ENCODE measurements at regions not wholly inside any gene's neighbourhood (a gene's known extent, or its start where the extent isn't known, plus 50 kb on each side); places are given as distances from the start of the nearest gene placed in this dataset.

DNA sequence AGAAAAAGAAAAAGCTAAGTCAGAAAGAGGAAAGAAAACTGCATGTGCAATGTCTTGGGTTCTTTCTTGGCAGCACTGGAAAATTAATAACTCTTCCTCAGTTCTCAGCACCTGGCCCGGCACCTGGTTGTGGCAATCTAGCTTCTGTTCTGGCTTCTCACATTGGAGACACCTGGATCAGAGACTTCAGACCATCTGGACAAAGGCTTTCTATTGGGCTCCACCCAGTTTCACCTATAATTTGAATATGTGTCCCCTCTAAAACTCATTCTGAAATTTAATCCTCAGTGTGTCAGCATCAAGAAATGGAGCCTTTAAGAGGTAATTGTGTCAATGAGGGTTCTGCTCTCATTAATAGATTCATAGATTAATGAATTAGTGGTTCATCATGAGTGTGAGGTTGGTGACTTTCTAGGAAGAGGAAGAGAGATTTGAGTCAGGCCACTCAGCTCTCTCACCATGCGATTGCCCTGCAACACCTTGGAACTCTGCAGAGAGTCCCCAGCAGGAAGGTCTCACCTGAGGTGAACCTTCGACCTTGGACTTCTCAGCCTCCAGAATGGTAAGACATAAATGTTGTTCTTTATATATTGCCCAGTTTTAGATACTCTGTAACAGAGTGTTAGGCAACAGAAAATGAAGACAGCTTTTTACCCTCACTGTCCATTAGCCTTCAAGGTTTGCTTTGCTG is 679.9 kb downstream of the NTRK3 start:
- no peaks in the 10 kb centered on the region for H3K27me3 ChIP-seq
- intact Hi-C loops (cut with DNase I), result no loop called here
- TF ChIP-seq, protein P1, sequence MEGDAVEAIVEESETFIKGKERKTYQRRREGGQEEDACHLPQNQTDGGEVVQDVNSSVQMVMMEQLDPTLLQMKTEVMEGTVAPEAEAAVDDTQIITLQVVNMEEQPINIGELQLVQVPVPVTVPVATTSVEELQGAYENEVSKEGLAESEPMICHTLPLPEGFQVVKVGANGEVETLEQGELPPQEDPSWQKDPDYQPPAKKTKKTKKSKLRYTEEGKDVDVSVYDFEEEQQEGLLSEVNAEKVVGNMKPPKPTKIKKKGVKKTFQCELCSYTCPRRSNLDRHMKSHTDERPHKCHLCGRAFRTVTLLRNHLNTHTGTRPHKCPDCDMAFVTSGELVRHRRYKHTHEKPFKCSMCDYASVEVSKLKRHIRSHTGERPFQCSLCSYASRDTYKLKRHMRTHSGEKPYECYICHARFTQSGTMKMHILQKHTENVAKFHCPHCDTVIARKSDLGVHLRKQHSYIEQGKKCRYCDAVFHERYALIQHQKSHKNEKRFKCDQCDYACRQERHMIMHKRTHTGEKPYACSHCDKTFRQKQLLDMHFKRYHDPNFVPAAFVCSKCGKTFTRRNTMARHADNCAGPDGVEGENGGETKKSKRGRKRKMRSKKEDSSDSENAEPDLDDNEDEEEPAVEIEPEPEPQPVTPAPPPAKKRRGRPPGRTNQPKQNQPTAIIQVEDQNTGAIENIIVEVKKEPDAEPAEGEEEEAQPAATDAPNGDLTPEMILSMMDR (IDR thresholded peaks at IDR 0.05), result no peak
- no peak overlapping the region for H3K27ac ChIP-seq
- no peaks in the 10 kb centered on the region for H3K4me1 ChIP-seq
- no peak overlapping the region for H3K4me3 ChIP-seq
- H3K9me3 ChIP-seq, result no peaks in the 10 kb centered on the region
- H3K36me3 ChIP-seq, result no peaks in the 10 kb centered on the region
- ATAC-seq (no peak), DNase-seq (no peak)
- WGBS, 2 donors, result 63 to 89% methylated on average over 3 of the region's 3 CpGs

DNA sequence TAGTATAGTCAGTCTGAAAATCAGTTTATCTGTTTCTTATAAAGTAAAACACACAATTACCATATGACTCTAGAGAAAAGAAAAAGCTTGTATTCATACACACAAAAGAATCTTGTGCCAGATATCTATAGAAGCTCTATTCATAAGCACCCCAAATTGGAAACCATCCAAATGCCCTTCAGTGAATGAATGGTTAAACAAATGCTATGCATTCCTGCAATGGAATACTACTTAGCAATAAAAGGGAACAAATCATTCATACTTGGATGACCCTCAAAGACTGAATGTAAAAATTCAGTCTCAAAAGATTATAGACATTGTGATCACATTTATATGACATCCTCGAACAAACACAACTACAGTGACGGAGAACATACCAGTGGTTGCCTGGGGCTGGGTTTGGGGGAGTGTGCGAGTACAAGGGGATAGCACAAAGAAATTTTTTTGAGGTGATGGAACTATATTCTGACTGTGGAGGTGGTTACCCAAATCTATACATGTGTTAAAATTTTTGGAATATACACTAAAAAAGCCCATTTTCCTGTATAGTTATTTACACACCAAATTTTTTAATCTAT is 680.6 kb downstream of the NTRK3 start:
- Histone ChIP-seq H3K27me3 (no peaks in the 10 kb centered on the region), H3K4me3 (no peak overlapping the region), H3K9me3 (no peaks in the 10 kb centered on the region), H3K27ac (no peak overlapping the region), H3K4me1 (no peaks in the 10 kb centered on the region), H3K36me3 (no peaks in the 10 kb centered on the region)
- no peak for ATAC-seq
- intact Hi-C loops (cut with DNase I), result no loop called here
- WGBS, 2 donors, result 91 to 94% methylated on average over 3 of the region's 3 CpGs
- DNase-seq, result no peak
- TF ChIP-seq, protein P1 (IDR thresholded peaks at IDR 0.05), result no peak

DNA sequence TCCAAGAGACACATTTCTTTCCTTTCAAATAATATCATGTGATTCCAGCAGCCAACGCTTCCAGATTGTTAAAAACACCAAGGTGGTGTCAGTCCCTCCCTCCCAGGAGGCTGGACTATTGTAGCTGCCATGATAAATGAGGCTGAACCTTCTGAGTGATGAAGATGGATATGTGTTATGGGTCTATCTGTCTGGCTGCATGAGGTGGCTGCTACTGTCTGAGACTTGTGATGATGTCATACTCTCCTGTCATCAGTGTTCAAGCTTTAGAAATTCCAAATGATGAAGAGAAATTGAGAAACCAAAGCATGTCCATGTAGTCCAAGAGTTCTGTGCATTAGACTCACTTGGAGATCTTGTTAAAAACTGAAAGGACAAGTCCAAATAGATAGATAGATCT is 683.0 kb downstream of the NTRK3 start:
- Histone ChIP-seq H3K9me3 (no peaks in the 10 kb centered on the region), H3K27ac (no peak overlapping the region), H3K27me3 (no peaks in the 10 kb centered on the region), H3K4me1 (no peaks in the 10 kb centered on the region), H3K36me3 (no peaks in the 10 kb centered on the region), H3K4me3 (no peak overlapping the region)
- TF ChIP-seq, protein P1 (IDR thresholded peaks at IDR 0.05), result no peak
- WGBS, 2 donors, result 75 to 87% methylated on average over 1 of the region's 1 CpG
- ATAC-seq (no peak), DNase-seq (no peak)
- intact Hi-C loops (cut with DNase I), result no loop called here

DNA sequence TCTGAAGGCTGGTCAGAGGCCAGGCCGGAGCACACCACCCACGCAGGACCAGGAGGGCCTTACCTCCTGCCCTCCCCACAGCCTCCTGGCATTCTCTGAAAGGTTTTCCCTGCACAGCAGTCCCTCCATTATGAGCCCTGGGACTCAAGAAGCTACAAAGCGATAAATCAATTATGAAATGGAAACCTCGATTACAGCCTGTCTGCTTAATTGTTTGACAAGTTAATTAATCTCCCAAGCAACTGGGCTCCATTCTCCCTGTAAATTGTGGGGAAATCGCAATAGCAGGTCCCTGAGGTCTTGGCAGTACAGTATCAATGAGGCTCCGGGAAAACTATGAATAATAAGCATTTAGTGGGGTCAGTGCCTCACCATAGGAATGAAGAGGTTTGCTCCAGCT is 683.5 kb downstream of the NTRK3 start:
- DNase-seq (no peak), ATAC-seq (no peak)
- WGBS, 2 donors, result 86 to 90% methylated on average over 6 of the region's 6 CpGs
- H3K4me3 ChIP-seq, result no peak overlapping the region
- H3K27ac ChIP-seq, result no peak overlapping the region
- no peaks in the 10 kb centered on the region for H3K36me3 ChIP-seq
- H3K4me1 ChIP-seq, result no peaks in the 10 kb centered on the region
- TF ChIP-seq, protein P1 (IDR thresholded peaks at IDR 0.05), result no peak
- no peaks in the 10 kb centered on the region for H3K9me3 ChIP-seq
- H3K27me3 ChIP-seq, result no peaks in the 10 kb centered on the region
- intact Hi-C loops (cut with DNase I), result no loop called here
